ENCODE measurements at regions not wholly inside any gene's neighbourhood (a gene's known extent, or its start where the extent isn't known, plus 50 kb on each side); places are given as distances from the start of the nearest gene placed in this dataset.

DNA sequence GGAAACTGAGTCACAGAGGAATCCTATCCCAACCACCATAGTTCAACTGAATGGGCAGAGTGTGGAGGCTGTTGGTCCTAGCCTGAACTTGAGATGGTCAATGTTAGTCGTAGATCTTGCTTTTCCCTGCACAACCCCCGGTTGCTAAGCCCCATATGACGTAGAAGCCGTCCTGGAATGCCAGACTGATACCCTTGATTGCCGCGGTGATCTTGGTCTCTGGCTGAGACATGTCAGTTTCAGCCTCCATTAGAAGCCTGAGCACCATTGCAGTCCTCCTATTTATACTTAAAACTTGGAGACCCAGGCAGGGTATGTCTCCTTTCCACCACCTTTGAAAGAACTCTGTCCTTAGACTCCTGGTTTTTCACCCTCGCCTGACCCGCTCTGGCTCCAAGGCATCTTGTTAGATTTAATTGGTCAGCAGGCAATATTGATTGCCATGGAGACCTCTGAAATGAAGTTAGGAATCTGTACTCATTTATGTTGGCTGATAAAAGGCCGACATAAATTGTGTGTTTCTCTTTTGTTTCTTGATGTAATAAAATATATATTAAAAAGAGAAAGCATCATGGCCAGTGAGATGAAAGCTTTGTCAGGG is 53.4 kb downstream of the RPLP1 start:
- peaks cover 13% of the 10 kb centered on the region for H3K27me3 ChIP-seq (ENCODE audit: insufficient read depth, low read length, poor library complexity)
- no peak for ATAC-seq (ENCODE audit: insufficient read depth, low read depth)

DNA sequence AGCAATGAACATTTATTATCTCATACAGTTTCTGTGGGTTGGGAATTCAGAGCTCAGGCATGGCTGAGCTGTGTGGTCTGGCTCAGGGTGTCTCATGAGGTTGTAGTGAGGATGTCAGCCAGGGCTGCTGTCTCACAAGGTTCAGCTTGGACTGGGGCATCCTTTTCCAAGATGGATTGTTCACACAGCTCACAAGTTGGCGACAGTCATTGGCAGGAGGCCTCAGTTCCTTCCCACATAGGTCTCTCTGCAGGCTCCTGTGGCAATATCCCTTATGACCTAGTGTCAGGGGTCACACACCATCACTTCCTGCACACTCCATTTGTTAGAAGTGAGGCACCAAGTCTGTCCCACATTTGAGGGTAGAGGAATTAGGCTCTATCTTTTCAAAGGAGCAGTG is 56.0 kb downstream of the RPLP1 start:
- TF ChIP-seq CTCF (IDR thresholded peaks at IDR 0.05; ENCODE audit: borderline replicate concordance, extremely low read depth, low read length, poor library complexity, severe bottlenecking), result no peak
- no peak for TF ChIP-seq EZH2 (IDR thresholded peaks at IDR 0.05; ENCODE audit: borderline replicate concordance, low read depth, low read length, severe bottlenecking)
- Histone ChIP-seq H3K36me3 (ENCODE audit: insufficient read depth, low read length) (no peaks in the 10 kb centered on the region), H3K9ac (ENCODE audit: low read depth, low read length) (no peak overlapping the region), H3K4me1 (ENCODE audit: insufficient read depth, low read length) (no peaks in the 10 kb centered on the region), H3K27ac (ENCODE audit: low read length) (no peak overlapping the region), H3K4me3 (ENCODE audit: low read depth in 1 of 2, low read length in 2 of 2) (no peak overlapping the region), H3K27me3 (ENCODE audit: insufficient read depth, low read length, poor library complexity) (peaks cover 13% of the 10 kb centered on the region), H3K79me2 (ENCODE audit: insufficient read depth, low read length) (no peaks in the 10 kb centered on the region), H2AFZ (ENCODE audit: low read depth, low read length) (no peak overlapping the region), H3K9me3 (ENCODE audit: insufficient read depth, low read length, severe bottlenecking) (no peaks in the 10 kb centered on the region), H4K20me1 (ENCODE audit: insufficient read depth, low read length) (no peaks in the 10 kb centered on the region), H3K4me2 (ENCODE audit: insufficient read depth, low read length) (no peak overlapping the region)
- ATAC-seq (ENCODE audit: insufficient read depth, low read depth) (no peak), DNase-seq (no peak)

More for the DNA sequence above, 53.4 kb downstream of the RPLP1 start:
- Histone ChIP-seq H4K20me1 (ENCODE audit: insufficient read depth, low read length) (no peaks in the 10 kb centered on the region), H3K4me2 (ENCODE audit: insufficient read depth, low read length) (no peak overlapping the region), H3K4me3 (ENCODE audit: low read depth in 1 of 2, low read length in 2 of 2) (no peak overlapping the region), H3K79me2 (ENCODE audit: insufficient read depth, low read length) (no peaks in the 10 kb centered on the region), H2AFZ (ENCODE audit: low read depth, low read length) (no peak overlapping the region), H3K9ac (ENCODE audit: low read depth, low read length) (no peak overlapping the region), H3K27ac (ENCODE audit: low read length) (no peak overlapping the region), H3K4me1 (ENCODE audit: insufficient read depth, low read length) (no peaks in the 10 kb centered on the region), H3K9me3 (ENCODE audit: insufficient read depth, low read length, severe bottlenecking) (no peaks in the 10 kb centered on the region), H3K36me3 (ENCODE audit: insufficient read depth, low read length) (no peaks in the 10 kb centered on the region)
- no peak for DNase-seq
- no peak for TF ChIP-seq CTCF (IDR thresholded peaks at IDR 0.05; ENCODE audit: borderline replicate concordance, extremely low read depth, low read length, poor library complexity, severe bottlenecking)
- TF ChIP-seq EZH2 (IDR thresholded peaks at IDR 0.05; ENCODE audit: borderline replicate concordance, low read depth, low read length, severe bottlenecking), result no peak

- H2AFZ ChIP-seq (ENCODE audit: low read depth, low read length), result no peak overlapping the region
- H3K4me2 ChIP-seq (ENCODE audit: insufficient read depth, low read length), result no peak overlapping the region
- DNase-seq (no peak), ATAC-seq (ENCODE audit: insufficient read depth, low read depth) (no peak)
- H3K4me1 ChIP-seq (ENCODE audit: insufficient read depth, low read length), result no peaks in the 10 kb centered on the region
- no peak overlapping the region for H3K9ac ChIP-seq (ENCODE audit: low read depth, low read length)
- H3K27me3 ChIP-seq (ENCODE audit: insufficient read depth, low read length, poor library complexity), result peaks cover 9% of the 10 kb centered on the region
- H4K20me1 ChIP-seq (ENCODE audit: insufficient read depth, low read length), result no peaks in the 10 kb centered on the region
- no peaks in the 10 kb centered on the region for H3K36me3 ChIP-seq (ENCODE audit: insufficient read depth, low read length)
- H3K79me2 ChIP-seq (ENCODE audit: insufficient read depth, low read length), result no peaks in the 10 kb centered on the region
- no peak overlapping the region for H3K27ac ChIP-seq (ENCODE audit: low read length)
- no peak for TF ChIP-seq CTCF (IDR thresholded peaks at IDR 0.05; ENCODE audit: borderline replicate concordance, extremely low read depth, low read length, poor library complexity, severe bottlenecking)
- no peak for TF ChIP-seq EZH2 (IDR thresholded peaks at IDR 0.05; ENCODE audit: borderline replicate concordance, low read depth, low read length, severe bottlenecking)
- no peak overlapping the region for H3K4me3 ChIP-seq (ENCODE audit: low read depth in 1 of 2, low read length in 2 of 2)
- H3K9me3 ChIP-seq (ENCODE audit: insufficient read depth, low read length, severe bottlenecking), result no peaks in the 10 kb centered on the region
Measured at GRCh38 chr15:69509131-69509530, 56.5 kb downstream of the RPLP1 start.
